Rectal smooth muscle tissue (tissue), 1 donor: ENCODE measurements at regions not wholly inside any gene's neighbourhood (a gene's known extent, or its start where the extent isn't known, plus 50 kb on each side); places are given as distances from the start of the nearest gene placed in this dataset.

Experiments
- H3K27ac ChIP-seq: one replicate; pipeline ENCODE4 v1.7.0; 2013; ENCODE audit warnings: low read depth, low read length, inconsistent platforms
- H3K27me3 ChIP-seq: one replicate; pipeline ENCODE4 v1.7.0; 2013; ENCODE audit warnings: low read length; ENCODE audit not compliant: control insufficient read depth, insufficient read depth
- H3K36me3 ChIP-seq: one replicate; pipeline ENCODE4 v1.7.0; 2013; ENCODE audit warnings: low read length; ENCODE audit not compliant: control insufficient read depth, insufficient read depth
- H3K4me1 ChIP-seq: one replicate; pipeline ENCODE4 v1.7.0; 2013; ENCODE audit warnings: low read length; ENCODE audit not compliant: control insufficient read depth, insufficient read depth
- H3K4me3 ChIP-seq: one replicate; pipeline ENCODE4 v1.7.0; 2013; ENCODE audit warnings: low read length
- H3K9ac ChIP-seq: one replicate; pipeline ENCODE4 v1.7.0; 2013; ENCODE audit warnings: low read length

GRCh38 chr10:3723766-3724165 is 61.2 kb downstream of the KLF6 start:
- H3K4me1 ChIP-seq: no peaks in the 10 kb centered on the region
- no peak overlapping the region for H3K27ac ChIP-seq
- no peaks in the 10 kb centered on the region for H3K27me3 ChIP-seq
- H3K36me3 ChIP-seq: no peaks in the 10 kb centered on the region
- no peak overlapping the region for H3K9ac ChIP-seq
- H3K4me3 ChIP-seq: no peak overlapping the region

GRCh38 chr10:3720228-3721019 is 64.6 kb downstream of the KLF6 start:
- H3K27ac ChIP-seq: no peak overlapping the region
- no peak overlapping the region for H3K9ac ChIP-seq
- H3K36me3 ChIP-seq: no peaks in the 10 kb centered on the region
- no peaks in the 10 kb centered on the region for H3K27me3 ChIP-seq
- no peaks in the 10 kb centered on the region for H3K4me1 ChIP-seq
- H3K4me3 ChIP-seq: no peak overlapping the region

GRCh38 chr10:3719024-3719843 is 65.8 kb downstream of the KLF6 start:
- Histone ChIP-seq H3K4me3 (no peak overlapping the region), H3K9ac (no peak overlapping the region), H3K27ac (no peak overlapping the region), H3K27me3 (no peaks in the 10 kb centered on the region), H3K4me1 (no peaks in the 10 kb centered on the region), H3K36me3 (no peaks in the 10 kb centered on the region)

GRCh38 chr10:3716093-3716492 is 68.9 kb downstream of the KLF6 start:
- Histone ChIP-seq H3K4me1 (no peaks in the 10 kb centered on the region), H3K27ac (no peak overlapping the region), H3K36me3 (no peaks in the 10 kb centered on the region), H3K9ac (no peak overlapping the region), H3K4me3 (no peak overlapping the region), H3K27me3 (no peaks in the 10 kb centered on the region)

GRCh38 chr10:3714967-3715366 is 70.0 kb downstream of the KLF6 start:
- Histone ChIP-seq H3K4me1 (no peaks in the 10 kb centered on the region), H3K4me3 (no peak overlapping the region), H3K9ac (no peak overlapping the region), H3K27me3 (no peaks in the 10 kb centered on the region), H3K36me3 (no peaks in the 10 kb centered on the region), H3K27ac (no peak overlapping the region)

- H3K27ac ChIP-seq: no peak overlapping the region
- no peak overlapping the region for H3K9ac ChIP-seq
- H3K27me3 ChIP-seq: no peaks in the 10 kb centered on the region
- H3K4me3 ChIP-seq: no peak overlapping the region
- H3K36me3 ChIP-seq: no peaks in the 10 kb centered on the region
- no peaks in the 10 kb centered on the region for H3K4me1 ChIP-seq
These were observed 70.5 kb downstream of the KLF6 start for GRCh38 chr10:3714531-3714930.

GRCh38 chr10:3712707-3713106 is 72.3 kb downstream of the KLF6 start:
- Histone ChIP-seq H3K27ac (no peak overlapping the region), H3K9ac (no peak overlapping the region), H3K4me1 (no peaks in the 10 kb centered on the region), H3K27me3 (no peaks in the 10 kb centered on the region), H3K36me3 (no peaks in the 10 kb centered on the region), H3K4me3 (no peak overlapping the region)

- no peak overlapping the region for H3K27ac ChIP-seq
- H3K27me3 ChIP-seq: no peaks in the 10 kb centered on the region
- H3K9ac ChIP-seq: no peak overlapping the region
- no peaks in the 10 kb centered on the region for H3K36me3 ChIP-seq
- no peak overlapping the region for H3K4me3 ChIP-seq
- H3K4me1 ChIP-seq: no peaks in the 10 kb centered on the region
These were observed 73.1 kb downstream of the KLF6 start for GRCh38 chr10:3711918-3712317.

GRCh38 chr10:3710764-3711163 is 74.2 kb downstream of the KLF6 start:
- no peaks in the 10 kb centered on the region for H3K27me3 ChIP-seq
- H3K4me3 ChIP-seq: no peak overlapping the region
- H3K4me1 ChIP-seq: no peaks in the 10 kb centered on the region
- no peak overlapping the region for H3K27ac ChIP-seq
- H3K36me3 ChIP-seq: no peaks in the 10 kb centered on the region
- H3K9ac ChIP-seq: no peak overlapping the region

- no peaks in the 10 kb centered on the region for H3K27me3 ChIP-seq
- no peaks in the 10 kb centered on the region for H3K4me1 ChIP-seq
- no peak overlapping the region for H3K27ac ChIP-seq
- H3K9ac ChIP-seq: no peak overlapping the region
- H3K4me3 ChIP-seq: no peak overlapping the region
- H3K36me3 ChIP-seq: no peaks in the 10 kb centered on the region
These were observed 75.5 kb downstream of the KLF6 start for GRCh38 chr10:3709456-3710060.

GRCh38 chr10:3708852-3709251 is 76.2 kb downstream of the KLF6 start:
- Histone ChIP-seq H3K4me1 (no peaks in the 10 kb centered on the region), H3K9ac (no peak overlapping the region), H3K4me3 (no peak overlapping the region), H3K27ac (no peak overlapping the region), H3K36me3 (no peaks in the 10 kb centered on the region), H3K27me3 (no peaks in the 10 kb centered on the region)

GRCh38 chr10:3704565-3705325 is 80.3 kb downstream of the KLF6 start:
- Histone ChIP-seq H3K27ac (no peak overlapping the region), H3K4me1 (no peaks in the 10 kb centered on the region), H3K27me3 (no peaks in the 10 kb centered on the region), H3K36me3 (no peaks in the 10 kb centered on the region), H3K9ac (no peak overlapping the region), H3K4me3 (no peak overlapping the region)
